ENCODE measurements at regions not wholly inside any gene's neighbourhood (a gene's known extent, or its start where the extent isn't known, plus 50 kb on each side); places are given as distances from the start of the nearest gene placed in this dataset.
A peak's percentile ranks its signal among the peaks of the same experiment; 100 is the strongest.

GRCh38 chr18:22088996-22089640 is 80.3 kb upstream of the GATA6 start:
- no peak for FAIRE-seq
- DNase-seq (ENCODE audit: insufficient read length, low spot score) = no peak
- no peak for TF ChIP-seq POLR2A (IDR thresholded peaks at IDR 0.05; ENCODE audit: low read depth, low read length)

GRCh38 chr18:22091341-22091740 is 78.0 kb upstream of the GATA6 start:
- FAIRE-seq = no peak
- no peak for TF ChIP-seq POLR2A (IDR thresholded peaks at IDR 0.05; ENCODE audit: low read depth, low read length)
- DNase-seq (ENCODE audit: insufficient read length, low spot score) = no peak

GRCh38 chr18:22093731-22094357 is 75.5 kb upstream of the GATA6 start:
- DNase-seq (ENCODE audit: insufficient read length, low spot score) = no peak
- no peak for TF ChIP-seq POLR2A (IDR thresholded peaks at IDR 0.05; ENCODE audit: low read depth, low read length)
- no peak for FAIRE-seq

DNA sequence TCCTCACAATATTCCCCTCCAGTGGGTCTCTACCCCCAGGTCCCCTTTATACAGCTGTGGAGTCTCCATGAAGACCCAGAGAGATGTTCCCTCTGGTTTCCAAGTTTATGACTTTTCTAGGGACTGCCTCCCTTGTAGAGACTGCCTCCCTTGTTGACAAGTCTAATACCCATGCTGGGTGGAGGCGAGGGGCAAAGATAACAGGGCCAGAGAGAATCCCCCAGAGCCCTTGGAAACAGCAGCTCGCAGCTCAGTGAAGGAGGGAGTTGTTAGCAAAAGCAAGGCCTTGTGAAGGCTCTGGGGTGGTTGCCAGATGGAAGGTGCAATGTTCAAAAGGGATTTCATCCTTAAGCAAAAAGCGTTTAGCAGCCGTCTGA is 75.0 kb upstream of the GATA6 start:
- FAIRE-seq = no peak
- TF ChIP-seq POLR2A (IDR thresholded peaks at IDR 0.05; ENCODE audit: low read depth, low read length) = no peak
- no peak for DNase-seq (ENCODE audit: insufficient read length, low spot score)

- DNase-seq (ENCODE audit: insufficient read length, low spot score) = no peak
- no peak for FAIRE-seq
- TF ChIP-seq POLR2A (IDR thresholded peaks at IDR 0.05; ENCODE audit: low read depth, low read length) = no peak
Observed at GRCh38 chr18:22098563-22098989, 70.8 kb upstream of the GATA6 start.

DNA sequence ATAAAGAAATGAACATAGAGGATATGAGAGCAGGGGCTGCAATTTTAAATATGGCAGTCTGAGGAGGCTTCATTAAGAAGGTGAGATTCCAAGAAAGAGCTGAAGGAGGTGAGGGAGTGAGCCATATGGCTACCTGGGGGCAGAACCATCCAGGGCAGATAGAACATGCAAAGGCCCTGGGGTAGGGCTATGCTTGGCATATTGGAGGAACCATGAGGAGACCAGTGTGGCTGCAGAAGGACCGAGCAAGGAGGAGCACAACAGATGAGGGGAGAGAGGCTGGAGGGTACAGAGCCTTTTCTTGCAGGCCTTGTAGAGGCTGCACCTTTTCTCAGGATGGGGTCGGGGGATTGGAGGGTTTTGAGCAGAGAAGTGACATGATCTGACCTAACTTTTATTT is 69.5 kb upstream of the GATA6 start:
- no peak for TF ChIP-seq POLR2A (IDR thresholded peaks at IDR 0.05; ENCODE audit: low read depth, low read length)
- DNase-seq (ENCODE audit: insufficient read length, low spot score) (no peak), FAIRE-seq (no peak)

DNA sequence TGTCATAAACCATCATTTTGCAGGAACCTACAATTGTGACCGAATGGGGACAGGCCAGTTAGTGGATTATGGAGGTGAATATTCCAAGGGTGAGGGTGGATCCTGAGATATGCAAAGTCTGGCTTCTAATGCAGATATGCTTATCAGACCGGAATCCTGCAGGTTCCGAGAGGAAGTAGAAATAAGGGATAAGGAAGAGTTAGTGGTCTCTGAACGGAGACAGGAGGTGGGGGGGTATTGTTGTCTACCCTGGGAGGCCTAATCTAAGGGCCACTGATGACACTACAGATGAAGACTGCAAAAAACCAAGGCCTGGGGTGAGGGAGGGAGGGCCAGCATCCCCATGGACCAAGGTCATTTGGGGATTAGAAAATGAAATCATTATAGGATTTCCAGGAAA is 67.7 kb upstream of the GATA6 start:
- no peak for FAIRE-seq
- no peak for DNase-seq (ENCODE audit: insufficient read length, low spot score)
- TF ChIP-seq POLR2A (IDR thresholded peaks at IDR 0.05; ENCODE audit: low read depth, low read length) = no peak

DNA sequence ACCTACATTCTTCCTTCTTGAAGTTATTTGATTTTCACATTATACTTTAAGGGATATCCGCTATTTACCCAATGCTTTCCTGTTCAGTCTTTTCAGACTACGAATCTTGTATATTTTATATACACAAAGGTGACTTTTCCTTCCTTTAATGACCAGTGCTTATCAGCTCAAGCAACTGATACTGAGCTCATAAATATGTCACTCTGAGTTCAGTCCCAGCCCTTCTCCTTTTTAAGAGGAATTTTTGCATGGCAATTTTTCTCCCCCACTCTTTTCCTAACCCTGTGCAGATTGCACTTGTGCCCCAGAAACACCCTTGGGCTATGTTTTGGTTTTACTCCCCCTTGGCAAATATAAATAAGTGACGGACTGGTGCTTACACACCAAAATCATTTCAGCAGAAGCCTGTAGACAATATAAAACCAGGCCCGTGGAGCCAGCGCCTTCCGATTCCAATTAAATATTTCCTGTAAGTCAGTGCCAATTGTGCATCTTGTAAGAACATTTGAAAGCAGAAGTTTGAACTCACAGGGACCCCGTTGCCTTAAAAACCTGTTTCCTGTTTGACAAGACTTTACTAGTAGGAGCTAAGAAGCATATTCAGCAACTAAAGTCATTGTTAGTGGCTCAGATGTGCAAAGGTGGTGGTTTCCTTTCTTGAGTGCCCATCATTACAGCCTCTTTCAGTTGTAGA is 66.3 kb upstream of the GATA6 start:
- FAIRE-seq (no peak), DNase-seq (ENCODE audit: insufficient read length, low spot score) (no peak)
- TF ChIP-seq POLR2A (IDR thresholded peaks at IDR 0.05; ENCODE audit: low read depth, low read length) = no peak

- no peak for TF ChIP-seq POLR2A (IDR thresholded peaks at IDR 0.05; ENCODE audit: low read depth, low read length)
- no peak for DNase-seq (ENCODE audit: insufficient read length, low spot score)
- FAIRE-seq = no peak
Observed at GRCh38 chr18:22103647-22104031, 65.8 kb upstream of the GATA6 start.

DNA sequence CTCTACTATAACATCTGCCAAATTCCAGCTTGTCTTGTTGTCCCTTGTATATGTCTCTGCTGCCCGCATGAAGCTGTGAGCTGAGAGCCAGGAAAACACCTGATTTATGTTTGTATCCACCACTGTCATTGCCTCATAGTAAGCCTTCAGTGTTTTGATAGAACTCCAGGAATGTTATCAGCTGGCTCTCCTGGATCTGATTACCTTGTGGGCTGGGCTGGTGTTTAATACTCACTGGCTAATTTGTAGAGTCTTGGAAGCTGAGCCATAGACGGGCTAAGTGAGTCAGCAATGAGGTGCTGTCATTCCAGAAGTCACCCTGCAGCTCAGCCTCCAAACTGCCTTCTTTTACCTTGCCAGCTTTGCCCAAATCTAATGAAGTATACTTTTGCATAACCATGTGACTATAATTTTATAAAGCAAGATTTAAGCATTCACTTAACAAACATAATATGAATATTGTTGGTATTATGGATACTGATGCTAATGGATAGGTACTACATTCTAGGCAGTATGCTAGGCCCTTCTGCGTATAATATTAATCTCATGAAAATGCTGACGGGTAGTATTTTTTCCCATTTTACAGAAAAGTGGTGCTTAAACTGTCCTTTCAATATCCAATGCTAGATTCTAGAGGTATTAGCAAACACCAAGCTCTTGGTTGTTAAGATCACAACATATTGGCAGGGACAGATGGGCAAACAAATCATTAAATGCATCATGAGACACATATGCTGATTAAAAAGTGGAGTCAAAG is 62.7 kb upstream of the GATA6 start:
- FAIRE-seq (no peak), DNase-seq (ENCODE audit: insufficient read length, low spot score) (peak; percentile 6)
- TF ChIP-seq POLR2A (IDR thresholded peaks at IDR 0.05; ENCODE audit: low read depth, low read length) = no peak

GRCh38 chr18:22108674-22109073 is 60.7 kb upstream of the GATA6 start:
- FAIRE-seq (no peak), DNase-seq (ENCODE audit: insufficient read length, low spot score) (peak; percentile 5)
- no peak for TF ChIP-seq POLR2A (IDR thresholded peaks at IDR 0.05; ENCODE audit: low read depth, low read length)

GRCh38 chr18:22109535-22109934 is 59.9 kb upstream of the GATA6 start:
- no peak for FAIRE-seq
- no peak for DNase-seq (ENCODE audit: insufficient read length, low spot score)
- TF ChIP-seq POLR2A (IDR thresholded peaks at IDR 0.05; ENCODE audit: low read depth, low read length) = no peak

- no peak for FAIRE-seq
- no peak for DNase-seq (ENCODE audit: insufficient read length, low spot score)
- no peak for TF ChIP-seq POLR2A (IDR thresholded peaks at IDR 0.05; ENCODE audit: low read depth, low read length)
Observed at GRCh38 chr18:22110461-22110924, 58.9 kb upstream of the GATA6 start.

GRCh38 chr18:22112215-22112614 is 57.2 kb upstream of the GATA6 start:
- DNase-seq (ENCODE audit: insufficient read length, low spot score) (no peak), FAIRE-seq (no peak)
- no peak for TF ChIP-seq POLR2A (IDR thresholded peaks at IDR 0.05; ENCODE audit: low read depth, low read length)
